Heart right ventricle (tissue), 16 donors: ENCODE measurements at regions not wholly inside any gene's neighbourhood (a gene's known extent, or its start where the extent isn't known, plus 50 kb on each side); places are given as distances from the start of the nearest gene placed in this dataset.

Experiments
- ATAC-seq, 8 donors: fragments of 200-7000 bp; cut with Tn5 transposase; one replicate each; pipeline ENCODE4 v1.9.1; 2020; ENCODE audit warnings: mild to moderate bottlenecking in 8 of 8, moderate library complexity in 8 of 8, moderate number of reproducible peaks in 1 of 8
- DNase-seq, 2 donors: peaks; one replicate each; pipeline ENCODE4 v3.0.0-alpha.2; 2020
- H3K27ac ChIP-seq, 10 donors: fragments of 200-600 bp; sonication (generic) in 2 of 10; one replicate each; pipeline versions ENCODE4 v1.5.0 to v1.8.0; 2020 to 2022; ENCODE audit warnings: mild to moderate bottlenecking in 3 of 10
- H3K27me3 ChIP-seq, 7 donors: fragments of 200-600 bp; one replicate each; pipeline ENCODE4 v1.8.0; 2021 to 2022; ENCODE audit warnings: mild to moderate bottlenecking in 2 of 7
- H3K36me3 ChIP-seq, 9 donors: fragments of 200-600 bp; sonication (generic) in 1 of 9; one replicate each; pipeline versions ENCODE4 v1.5.0 to v1.8.0; 2020 to 2022; ENCODE audit warnings: mild to moderate bottlenecking in 2 of 9
- H3K4me1 ChIP-seq, 9 donors: fragments of 200-600 bp; sonication (generic) in 1 of 9; one replicate each; pipeline versions ENCODE4 v1.5.0 to v1.8.0; 2020 to 2022; ENCODE audit warnings: mild to moderate bottlenecking in 4 of 9
- H3K4me3 ChIP-seq, 10 donors: fragments of 200-600 bp; sonication (generic) in 2 of 10; one replicate each; pipeline versions ENCODE4 v1.5.0 to v1.8.0; 2020 to 2022; ENCODE audit warnings: mild to moderate bottlenecking in 7 of 10, moderate library complexity in 2 of 10
- H3K9me3 ChIP-seq, 11 donors: fragments of 200-600 bp in 10 of 11; sonication (generic) in 2 of 11; one replicate each; pipeline versions ENCODE4 v1.5.0 to v1.8.0; 2013 to 2022; ENCODE audit warnings: mild to moderate bottlenecking in 2 of 11, control low read depth in 1 of 11, moderate library complexity in 1 of 11
- CTCF ChIP-seq, 9 donors: fragments of 200-600 bp; sonication (generic) in 2 of 9; IDR thresholded peaks; one replicate each; pipeline versions ENCODE4 v1.5.0 to v1.8.0; 2021 to 2022; ENCODE audit warnings: antibody characterized with exemption in 9 of 9, mild to moderate bottlenecking in 5 of 9, moderate library complexity in 1 of 9
- WGBS, 2 donors: extraction: QIAGEN DNeasy Blood & Tissue Kit; methylation state at CpG; one replicate each; pipeline ENCODE4 v1.1.7; 2013; ENCODE audit warnings: inconsistent platforms in 1 of 2; 5-methylcytosine and 5-hydroxymethylcytosine counted together
- intact Hi-C, 10 donors: fragments of 100-400 bp; cut with DNase I; formaldehyde crosslinking; loops; one replicate each; pipeline versions ENCODE4 v1.11.1 to v1.14.2; 2022
- donor health status: Arrhythmogenic right ventricular cardiomyopathy.
- donor health status: ischemic (EF 13 %, LVEDD 7.1; RV severe dilation, severe dysfunction).
- donor health status: healthy with polysubstance abuse.
- donor health status: DM: no; HTN: yes; CAD: no.
- donor health status: DM: no; HTN: no; CAD: no.
- donor health status: ischemic (EF 25% LVEDD 6.9; RV normal size, moderate dysfunction).
- donor health status: ischemic (EF 25% LVEDD 5.7; RV mildly dilated, moderate dysfunction).
- donor health status: healthy.
- donor health status: DM: yes; HTN: yes; CAD: no.
- donor health status: Ischemic cardiomyopathy.
- donor health status: ischemic (EF 35%, LVEDD 5.7; RV mildly dilated, moderate dysfunction).
- donor health status: nonischemic (EF 11% LVEDD 7.7; RV severe dilation, severe dysfunction).
- donor health status: DM: yes; HTN: yes; CAD: no.
- donor health status: PGD.
- donor health status: ischemic (EF 29% LVEDD 5.4; RV normal size, mild dysfunction).
- donor health status: nonischemic (EF 23%, LVEDD 6.1; RV moderate dilation, normal function).

- H3K27me3 ChIP-seq = peaks cover 0 to 4% (median 0%) of the 10 kb centered on the region in 7 donors
- no peak for ATAC-seq
- no peak for TF ChIP-seq CTCF (IDR thresholded peaks at IDR 0.05)
- H3K4me3 ChIP-seq = no peak overlapping the region
- no peaks in the 10 kb centered on the region for H3K36me3 ChIP-seq
- no peak overlapping the region for H3K27ac ChIP-seq
- 91 to 96% methylated on average over 18 of the region's 18 CpGs for WGBS, 2 donors
- no peak for DNase-seq
- intact Hi-C loops = no loop called here
- peaks cover 0 to 6% (median 0%) of the 10 kb centered on the region in 9 donors for H3K4me1 ChIP-seq
- peaks cover 0 to 10% (median 0%) of the 10 kb centered on the region in 11 donors for H3K9me3 ChIP-seq
Observed at GRCh38 chr2:239905884-239906654, 119.1 kb downstream of the NDUFA10 start.

- DNase-seq = no peak
Observed at GRCh38 chr2:239905306-239905705, 119.8 kb downstream of the NDUFA10 start.

GRCh38 chr2:239904496-239904895 lies 120.6 kb downstream of the NDUFA10 start:
- DNase-seq = no peak
- TF ChIP-seq CTCF (IDR thresholded peaks at IDR 0.05) = no peak

More at GRCh38 chr2:239905306-239905705, 119.8 kb downstream of the NDUFA10 start:
- ATAC-seq = no peak
- no peak overlapping the region for H3K4me3 ChIP-seq
- H3K36me3 ChIP-seq = no peaks in the 10 kb centered on the region
- TF ChIP-seq CTCF (IDR thresholded peaks at IDR 0.05) = no peak
- intact Hi-C loops = no loop called here
- peaks cover 0 to 10% (median 0%) of the 10 kb centered on the region in 11 donors for H3K9me3 ChIP-seq
- no peaks in the 10 kb centered on the region for H3K4me1 ChIP-seq
- H3K27me3 ChIP-seq = peaks cover 0 to 4% (median 0%) of the 10 kb centered on the region in 7 donors
- no peak overlapping the region for H3K27ac ChIP-seq
- WGBS, 2 donors = 84 to 98% methylated on average over 20 of the region's 20 CpGs

GRCh38 chr2:239903803-239904202 lies 121.3 kb downstream of the NDUFA10 start:
- H3K4me1 ChIP-seq = no peaks in the 10 kb centered on the region
- no peak overlapping the region for H3K4me3 ChIP-seq
- 85 to 93% methylated on average over 6 of the region's 6 CpGs for WGBS, 2 donors
- intact Hi-C loops = no loop called here
- DNase-seq = no peak
- no peak for ATAC-seq
- no peak for TF ChIP-seq CTCF (IDR thresholded peaks at IDR 0.05)
- no peaks in the 10 kb centered on the region for H3K36me3 ChIP-seq
- peaks cover 0 to 10% (median 0%) of the 10 kb centered on the region in 11 donors for H3K9me3 ChIP-seq
- peaks cover 0 to 8% (median 0%) of the 10 kb centered on the region in 7 donors for H3K27me3 ChIP-seq
- no peak overlapping the region for H3K27ac ChIP-seq

More at GRCh38 chr2:239904496-239904895, 120.6 kb downstream of the NDUFA10 start:
- H3K4me1 ChIP-seq = no peaks in the 10 kb centered on the region
- peak in 1 of 8 donors; percentile 17 for ATAC-seq
- H3K9me3 ChIP-seq = peaks cover 0 to 10% (median 0%) of the 10 kb centered on the region in 11 donors
- no peak overlapping the region for H3K27ac ChIP-seq
- 93 to 94% methylated on average over 6 of the region's 6 CpGs for WGBS, 2 donors
- no peak overlapping the region for H3K4me3 ChIP-seq
- H3K36me3 ChIP-seq = no peaks in the 10 kb centered on the region
- intact Hi-C loops = no loop called here
- peaks cover 0 to 5% (median 0%) of the 10 kb centered on the region in 7 donors for H3K27me3 ChIP-seq
